HG02588 (cell line): ENCODE measurements at regions not wholly inside any gene's neighbourhood (a gene's known extent, or its start where the extent isn't known, plus 50 kb on each side); places are given as distances from the start of the nearest gene placed in this dataset.
"Not testable (repeated sequence)": the region's sequence is repeated elsewhere in the genome, so short reads cannot be mapped to it uniquely, and the experiment has no call there.

Source experiments
- ATAC-seq: cut with Tn5 transposase; IDR thresholded peaks from one replicate; pipeline ENCODE4 v1.9.1; 2021; ENCODE audit warnings: mild to moderate bottlenecking, moderate library complexity; ENCODE audit not compliant: unreplicated experiment

DNA sequence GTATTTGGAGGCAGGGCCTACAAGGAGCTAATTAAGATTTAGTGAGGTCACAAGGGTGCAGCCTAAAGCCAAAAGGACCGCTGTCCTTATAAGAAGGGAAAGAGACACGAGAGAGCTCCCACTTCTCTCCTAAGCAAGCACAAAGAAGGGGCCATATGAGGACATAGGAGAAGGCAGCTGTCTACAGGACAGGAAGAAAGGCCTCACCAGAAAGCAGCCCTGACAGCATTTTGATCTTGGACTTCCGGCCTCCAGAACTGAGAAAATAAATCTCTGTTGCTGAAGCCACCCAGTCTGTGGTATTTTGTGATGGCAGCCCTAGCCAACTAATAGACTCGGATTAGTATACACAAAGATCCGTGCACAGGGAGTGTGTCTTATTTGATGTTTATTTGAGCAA is 139.7 kb downstream of the B3GNT2 start:
- ATAC-seq = no peak

GRCh38 chr2:62334440-62335058 is 138.6 kb downstream of the B3GNT2 start:
- peak; percentile 75 for ATAC-seq

- no peak for ATAC-seq
Observed at GRCh38 chr2:62334009-62334408, 138.1 kb downstream of the B3GNT2 start.

- ATAC-seq = no peak
Observed at GRCh38 chr2:62330959-62331358, 135.0 kb downstream of the B3GNT2 start.

DNA sequence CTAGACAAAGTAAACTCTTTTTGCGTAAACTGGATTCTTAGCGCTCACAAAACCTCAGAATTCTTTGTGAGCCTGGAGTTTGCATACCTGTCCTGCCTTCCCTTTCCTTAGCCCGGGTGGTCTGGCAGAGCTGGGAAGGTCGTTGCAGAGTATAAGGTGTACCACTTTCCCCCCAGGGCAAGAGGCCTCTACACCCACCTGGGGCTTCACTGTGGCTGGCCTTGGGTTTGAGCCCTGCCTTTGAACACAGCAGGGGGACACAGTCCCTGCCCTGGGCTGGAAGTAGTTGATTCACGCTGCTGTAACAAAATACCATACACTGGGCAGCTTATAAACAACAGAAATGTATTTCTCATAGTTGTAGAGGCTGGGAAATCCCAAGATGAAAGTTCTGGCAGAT is 133.9 kb downstream of the B3GNT2 start:
- ATAC-seq = no peak

DNA sequence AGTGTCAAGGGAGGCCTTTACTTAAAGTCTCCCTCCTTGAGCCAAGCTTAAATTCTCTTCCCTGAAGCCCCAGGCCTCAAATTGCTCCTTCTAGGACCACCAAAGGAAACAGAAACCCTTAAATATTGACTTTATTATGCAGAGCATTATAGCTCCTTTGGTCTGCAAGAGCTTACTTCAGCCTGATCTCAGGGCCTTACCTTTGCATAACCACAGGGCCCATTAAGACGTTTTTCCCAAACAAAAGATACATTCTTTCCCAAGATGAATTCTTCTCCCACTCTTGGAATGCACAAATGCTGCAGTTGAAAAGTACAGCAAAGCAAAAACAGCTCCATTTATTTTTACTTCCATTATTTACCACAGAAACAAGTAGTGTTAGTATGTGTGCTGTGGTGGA is 130.8 kb downstream of the B3GNT2 start:
- no peak for ATAC-seq

- no peak for ATAC-seq
Observed at GRCh38 chr2:62325398-62325797, 129.5 kb downstream of the B3GNT2 start.

DNA sequence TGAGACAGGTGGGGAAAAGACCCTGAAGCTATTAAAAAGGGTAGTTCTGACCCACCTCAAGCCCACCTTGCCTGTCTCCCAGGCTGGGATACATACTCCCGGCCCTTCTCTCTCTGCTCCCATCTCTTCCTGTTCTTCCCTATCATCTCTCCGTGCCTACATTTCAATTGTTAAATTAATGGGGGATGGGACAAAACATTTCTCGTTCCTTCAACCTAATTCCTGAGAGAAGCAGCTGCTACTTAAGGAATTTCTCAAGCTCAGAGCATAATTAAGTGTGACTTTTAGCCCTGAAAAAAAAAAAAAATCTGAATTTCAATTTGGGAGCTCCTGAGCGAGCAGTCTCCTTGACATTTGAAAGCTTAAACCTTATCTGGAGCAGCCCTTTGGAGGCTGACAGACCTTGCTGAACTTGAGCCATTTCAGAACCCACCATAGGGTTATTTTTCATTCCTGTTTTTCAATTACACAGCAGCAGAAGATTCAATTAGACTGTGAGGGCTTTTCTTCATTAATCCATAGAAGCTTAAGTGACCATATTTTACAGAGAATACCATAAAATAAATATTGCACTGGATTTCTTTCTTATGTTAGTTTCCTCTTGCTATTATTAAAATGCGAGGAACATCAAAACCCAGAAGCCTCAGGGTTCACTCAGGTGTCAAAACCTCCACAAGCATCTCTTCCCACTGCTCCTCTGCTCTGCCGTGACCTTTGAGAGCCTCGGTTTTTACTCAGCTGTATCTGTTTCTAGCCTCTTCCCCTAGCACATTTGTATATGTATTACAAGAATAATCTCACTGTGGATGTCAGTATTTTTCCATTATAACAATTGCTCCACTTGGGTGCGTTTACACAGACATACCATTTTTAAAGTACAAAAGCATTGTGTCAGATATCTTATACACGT is 125.7 kb downstream of the B3GNT2 start:
- no peak for ATAC-seq

DNA sequence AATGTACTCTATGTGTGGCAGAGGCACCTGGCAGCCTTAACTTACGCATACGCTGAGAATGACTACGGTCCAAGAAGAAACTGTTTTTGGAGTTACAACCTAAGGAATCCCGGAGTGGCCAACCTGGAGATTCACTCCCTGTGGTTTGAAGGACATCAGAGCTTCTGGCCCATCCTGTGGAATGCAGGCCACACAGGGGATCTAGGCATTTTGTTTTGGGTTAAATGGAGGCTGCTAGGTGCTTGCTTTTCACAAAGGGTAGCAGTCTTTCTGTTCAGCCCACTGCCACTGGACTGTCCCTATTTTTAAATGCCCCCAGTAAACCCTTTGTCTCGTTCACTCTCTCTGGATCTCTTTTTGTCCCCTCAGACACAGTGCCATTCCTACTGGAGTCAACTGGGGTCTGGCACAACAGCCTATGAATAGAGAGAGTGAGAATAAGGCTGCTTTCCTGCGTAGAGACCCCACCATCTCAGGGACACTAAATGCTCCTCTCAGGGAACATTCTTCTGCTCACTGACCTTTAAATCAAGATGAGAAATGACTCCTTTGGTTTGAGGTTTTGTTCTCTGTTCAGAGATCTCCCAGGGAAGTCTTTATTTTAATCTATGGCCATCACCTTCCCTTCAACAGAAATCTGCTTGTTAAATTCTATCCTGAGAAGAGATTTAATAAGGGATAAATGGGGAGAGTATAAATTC is 124.9 kb downstream of the B3GNT2 start:
- no peak for ATAC-seq

DNA sequence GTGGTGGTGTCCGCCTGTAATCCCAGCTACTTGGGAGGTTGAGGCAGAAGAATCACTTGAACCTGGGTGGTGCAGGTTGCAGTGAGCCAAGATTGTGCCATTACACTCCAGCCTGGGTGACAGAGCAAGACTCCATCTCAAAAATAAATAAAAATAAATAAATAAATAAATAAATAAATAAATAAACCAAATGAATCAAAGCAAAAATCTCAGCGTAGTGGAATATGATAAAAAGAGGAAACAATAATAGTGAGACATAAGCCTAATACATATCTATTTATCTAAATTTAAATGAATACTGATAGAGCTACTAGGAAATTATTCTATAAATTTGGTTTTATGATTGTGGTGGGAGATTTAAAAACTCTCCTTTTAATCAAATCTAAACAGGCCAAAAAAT is 124.2 kb downstream of the B3GNT2 start:
- not testable (repeated sequence) for ATAC-seq

DNA sequence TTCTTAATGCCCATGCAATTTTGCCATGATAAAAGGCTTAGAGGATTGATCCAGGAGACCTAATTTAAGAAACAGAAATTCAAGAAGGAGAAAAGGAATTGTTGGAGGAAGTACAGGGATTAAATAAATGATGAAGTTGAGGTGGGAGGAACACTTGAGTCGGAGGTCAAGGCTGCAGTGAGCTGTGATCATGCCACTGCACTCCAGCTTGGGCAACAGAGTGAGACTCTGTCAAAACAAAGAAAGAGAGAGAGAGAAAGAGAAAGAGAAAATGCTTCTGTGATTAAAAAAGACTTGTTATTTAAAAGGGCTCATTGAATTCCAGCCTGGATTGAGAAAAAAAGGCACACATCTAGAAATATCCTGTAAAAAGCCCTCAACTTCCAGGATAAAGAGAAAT is 123.2 kb downstream of the B3GNT2 start:
- no peak for ATAC-seq

GRCh38 chr2:62315476-62315875 is 119.6 kb downstream of the B3GNT2 start:
- ATAC-seq = no peak

GRCh38 chr2:62314291-62314690 is 118.4 kb downstream of the B3GNT2 start:
- ATAC-seq = no peak

DNA sequence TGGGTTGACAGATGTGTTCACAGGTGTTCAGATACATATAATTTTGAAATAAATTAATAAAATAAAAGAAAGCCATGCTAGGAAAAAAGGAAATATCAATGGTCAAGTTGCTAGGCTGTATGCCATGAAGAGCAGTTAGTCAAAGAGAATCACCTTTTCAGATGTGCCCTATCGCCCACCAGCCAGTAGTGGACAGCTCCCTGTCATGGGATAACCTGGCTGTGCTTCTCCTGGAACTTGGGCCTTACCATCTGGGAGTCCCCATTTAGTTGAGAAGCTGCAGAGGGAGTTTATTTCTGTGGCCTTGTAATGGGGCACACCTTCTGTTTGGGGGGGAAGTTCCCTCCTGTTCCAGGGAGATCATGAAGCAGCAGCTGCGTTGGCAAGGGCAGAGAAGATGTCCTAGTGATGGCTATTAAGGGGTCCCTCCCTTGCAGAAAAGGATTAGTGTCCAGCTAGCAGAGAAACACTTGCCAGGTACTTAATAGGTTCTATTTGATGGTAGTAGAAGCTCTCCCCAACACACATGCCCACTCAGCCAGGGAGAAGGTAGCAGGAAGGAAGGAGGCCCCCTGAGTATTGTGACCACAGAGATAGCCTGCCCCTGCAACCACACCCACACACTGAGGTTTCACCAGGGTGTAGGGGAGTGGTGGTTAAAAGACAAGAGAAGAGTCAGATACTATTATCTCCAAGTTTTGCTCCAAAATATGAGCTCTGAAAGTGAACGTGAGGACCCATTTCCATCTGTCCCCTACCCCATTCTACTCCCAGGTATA is 117.7 kb downstream of the B3GNT2 start:
- peak; percentile 78 for ATAC-seq

- peak; percentile 42 for ATAC-seq
Observed at GRCh38 chr2:62309465-62310091, 113.7 kb downstream of the B3GNT2 start.

- no peak for ATAC-seq
Observed at GRCh38 chr2:62309081-62309464, 113.2 kb downstream of the B3GNT2 start.

DNA sequence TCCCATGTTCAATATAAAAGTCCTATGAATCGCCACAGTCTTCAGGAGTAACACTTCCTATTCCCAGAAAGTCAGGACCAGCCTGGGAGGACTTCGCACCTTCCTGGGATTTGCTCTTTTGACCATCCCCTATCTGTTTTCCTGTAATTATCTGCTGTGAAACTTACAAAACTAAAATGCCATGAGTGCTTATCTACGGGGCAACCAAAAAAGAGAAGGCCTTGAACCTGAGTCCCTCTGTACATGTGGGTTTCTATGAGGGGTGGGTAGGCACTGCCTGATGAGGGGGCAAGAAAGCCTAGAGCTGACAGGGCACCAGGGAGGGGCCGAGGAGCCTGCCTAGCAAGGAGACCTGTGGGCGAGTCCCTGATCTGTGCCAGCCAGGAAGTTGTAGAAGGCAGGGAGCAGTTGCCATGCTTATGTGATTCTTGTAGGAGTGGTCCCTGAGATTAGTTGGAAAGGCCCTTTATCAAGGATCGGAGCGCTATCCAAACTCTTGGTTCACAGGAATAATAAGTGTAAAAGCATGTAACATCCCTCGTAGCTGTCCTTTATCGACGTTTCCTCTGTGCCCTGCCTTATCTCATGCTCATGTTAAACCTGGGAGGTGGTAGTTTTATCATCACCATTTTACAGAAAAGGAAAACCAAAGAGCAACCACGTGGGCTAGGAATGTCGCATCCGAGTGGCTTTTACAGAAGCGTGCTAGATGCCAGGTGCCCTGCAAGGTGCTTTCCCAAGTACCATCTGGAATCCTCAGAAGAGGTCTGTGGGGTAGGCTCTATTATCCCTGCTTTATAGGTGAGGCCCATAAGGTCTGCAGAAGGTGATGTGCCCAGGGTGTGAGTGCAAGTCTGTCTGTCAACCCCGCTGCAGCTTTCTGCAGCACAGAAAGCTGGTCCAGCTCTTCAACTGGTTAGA is 111.8 kb downstream of the B3GNT2 start:
- no peak for ATAC-seq

- ATAC-seq = peak; percentile 48
Observed at GRCh38 chr2:62306751-62307468, 111.0 kb downstream of the B3GNT2 start.
